K562 (cell line): ENCODE measurements at regions not wholly inside any gene's neighbourhood (a gene's known extent, or its start where the extent isn't known, plus 50 kb on each side); places are given as distances from the start of the nearest gene placed in this dataset.

Experiments
- ATAC-seq: fragments of 200-7000 bp; cut with Tn5 transposase; 3 replicates; pipeline ENCODE4 v1.9.1; 2020; ENCODE audit warnings: moderate library complexity
- BruUV-seq: library from RNA; stranded (reverse); fragments of 400-500 nt; replicated peaks from 2 replicates; lab custom pipeline; 2021; lab: Mats Ljungman, UMichigan
- CTCF ChIA-PET: fragments of 300-600 bp; formaldehyde crosslinking; extraction: SDS; loops from one replicate; lab custom pipeline; 2021; ENCODE audit warnings: low intra/inter-chr PET ratio; lab: Yijun Ruan, JAX
- POLR2A ChIA-PET: fragments of 300-600, 350-650 bp; sonication (Branson Sonifier 250); formaldehyde crosslinking; extraction: SDS; loops from one replicate; lab custom pipeline; 2021; ENCODE audit warnings: antibody characterized with exemption, inconsistent platforms; lab: Yijun Ruan, JAX
- DNase-seq, 4 experiments: peaks; one replicate each; pipeline versions ENCODE4 v3.0.0 to v3.0.0-alpha.2; 2011 to 2018; ENCODE audit warnings: low spot score in 3 of 4, mixed read lengths in 3 of 4; ENCODE audit errors: extremely low read depth in 1 of 4
- FAIRE-seq: peaks from 2 replicates; lab custom pipeline; 2011; peaks lifted over from hg19 to GRCh38; lab: Jason Lieb, UNC
- H2AFZ ChIP-seq: 2 replicates; pipeline ENCODE4 v1.6.0; 2011; ENCODE audit warnings: low read depth, low read length, control low read depth, inconsistent platforms
- H3K27ac ChIP-seq: fragments of 200-600 bp; 3 replicates; pipeline ENCODE4 v1.8.0; 2011; ENCODE audit warnings: low read depth, mild to moderate bottlenecking, control low read depth, inconsistent platforms, low read length, moderate library complexity, mixed read lengths; ENCODE audit errors: extremely low read depth
- H3K27me3 ChIP-seq, 2 experiments: fragments of 300-600 bp in 1 of 2; 2 replicates in 1 of 2; 3 replicates in 1 of 2; pipeline versions ENCODE4 v1.6.0 to v1.8.0; 2011; ENCODE audit warnings: inconsistent platforms in 2 of 2, low read length in 2 of 2, mild to moderate bottlenecking in 1 of 2, mixed read lengths in 1 of 2, moderate library complexity in 1 of 2; ENCODE audit not compliant: control insufficient read depth in 2 of 2, insufficient read depth in 2 of 2
- H3K36me3 ChIP-seq: fragments of 300-600 bp; 3 replicates; pipeline ENCODE4 v1.8.0; 2011; ENCODE audit warnings: mild to moderate bottlenecking, low read length, inconsistent platforms; ENCODE audit not compliant: control insufficient read depth, insufficient read depth
- H3K4me1 ChIP-seq, 2 experiments: fragments of 200-600 bp in 1 of 2; replicated peaks in 1 of 2; 2 replicates in 1 of 2; 3 replicates in 1 of 2; pipeline versions ENCODE4 v1.5.1 to v1.8.0; 2011; ENCODE audit warnings: inconsistent platforms in 2 of 2, low read length in 2 of 2, mild to moderate bottlenecking in 1 of 2, mixed read lengths in 1 of 2, moderate library complexity in 1 of 2; ENCODE audit not compliant: control insufficient read depth in 2 of 2, insufficient read depth in 2 of 2
- H3K4me2 ChIP-seq: 2 replicates; pipeline ENCODE4 v1.6.1; 2011; ENCODE audit warnings: low read length, control low read depth, inconsistent platforms, mixed read lengths; ENCODE audit not compliant: insufficient read depth
- H3K4me3 ChIP-seq: fragments of 200-600 bp; sonication (generic), shearing (Covaris generic); 2 replicates; pipeline ENCODE4 v1.5.1; 2016; ENCODE audit warnings: control low read depth, inconsistent platforms
- H3K79me2 ChIP-seq: fragments of 200-600 bp; 3 replicates; pipeline ENCODE4 v1.8.0; 2011; ENCODE audit warnings: low read length, inconsistent platforms; ENCODE audit not compliant: control insufficient read depth, insufficient read depth
- H3K9ac ChIP-seq, 2 experiments: 2 replicates each; pipeline versions ENCODE4 v1.6.0 to v1.6.1; 2011; ENCODE audit warnings: low read depth in 2 of 2, low read length in 2 of 2, control low read depth in 1 of 2, inconsistent platforms in 1 of 2, mild to moderate bottlenecking in 1 of 2, mixed read lengths in 1 of 2; ENCODE audit not compliant: insufficient read depth in 1 of 2
- H3K9me1 ChIP-seq: one replicate; pipeline ENCODE4 v1.6.0; 2011; ENCODE audit warnings: inconsistent platforms, mild to moderate bottlenecking, low read length, moderate library complexity; ENCODE audit not compliant: control insufficient read depth, insufficient read depth
- H3K9me3 ChIP-seq: replicated peaks from 2 replicates; pipeline ENCODE4 v1.5.1; 2011; ENCODE audit warnings: low read depth, low read length, inconsistent platforms; ENCODE audit not compliant: control insufficient read depth, insufficient read depth
- H4K20me1 ChIP-seq: replicated peaks from 2 replicates; pipeline ENCODE4 v1.6.1; 2011; ENCODE audit warnings: low read length, inconsistent platforms, mixed read lengths; ENCODE audit not compliant: control insufficient read depth, insufficient read depth
- ADNP ChIP-seq: fragments of 200-800 bp; sonication (Bioruptor generic); IDR thresholded peaks from 2 replicates; pipeline ENCODE4 v1.6.1; 2016; ENCODE audit warnings: missing genetic modification characterization, missing compliant biosample characterization
- BCL6 ChIP-seq: fragments of 250-450 bp; sonication (Bioruptor Pico); IDR thresholded peaks from 2 replicates; pipeline ENCODE4 v1.4.0; 2020
- BCOR ChIP-seq: fragments of 450-650 bp; IDR thresholded peaks from 2 replicates; pipeline ENCODE4 v1.6.1; 2016
- CC2D1A ChIP-seq: fragments of 450-650 bp; IDR thresholded peaks from 2 replicates; pipeline ENCODE4 v1.6.1; 2017; ENCODE audit warnings: mild to moderate bottlenecking
- CREB3 ChIP-seq: fragments of 450-650 bp; conservative IDR thresholded peaks from 2 replicates; pipeline ENCODE4 v1.6.1; 2016; ENCODE audit warnings: missing genetic modification characterization, low read depth, mild to moderate bottlenecking, missing compliant biosample characterization, moderate library complexity
- CREBBP ChIP-seq: IDR thresholded peaks from one replicate; pipeline ENCODE4 v1.6.1; 2012; ENCODE audit warnings: low read depth, mild to moderate bottlenecking, control low read depth, inconsistent platforms, low read length
- LCOR ChIP-seq: sonication (generic); formaldehyde crosslinking; IDR thresholded peaks from 2 replicates; pipeline ENCODE4 v1.8.0; 2022; ENCODE audit warnings: mild to moderate bottlenecking, missing genetic modification reagents
- MAFF ChIP-seq: IDR thresholded peaks from 2 replicates; pipeline ENCODE4 v1.6.1; 2012; ENCODE audit warnings: low read length, improper control_type of control experiment
- MTA3 ChIP-seq: fragments of 450-650 bp; formaldehyde crosslinking; IDR thresholded peaks from 2 replicates; pipeline ENCODE4 v1.6.1; 2017; ENCODE audit warnings: mild to moderate bottlenecking, borderline replicate concordance
- RB1 ChIP-seq: fragments of 450-650 bp; IDR thresholded peaks from 2 replicates; pipeline ENCODE4 v1.6.1; 2017; ENCODE audit warnings: low read depth, mild to moderate bottlenecking
- RFX7 ChIP-seq: fragments of 250-450 bp; sonication (Bioruptor Pico); IDR thresholded peaks from 2 replicates; pipeline ENCODE4 v1.5.1; 2021; ENCODE audit warnings: mild to moderate bottlenecking
- SRSF7 ChIP-seq: fragments of 200-400 bp; formaldehyde crosslinking; optimal IDR thresholded peaks from 2 replicates; pipeline ENCODE3; 2017; ENCODE audit warnings: mild to moderate bottlenecking, low read depth, low read length
- STAT5B ChIP-seq: fragments of 250-450 bp; sonication (Bioruptor Pico); IDR thresholded peaks from 2 replicates; pipeline ENCODE4 v1.8.0; 2021; ENCODE audit warnings: mild to moderate bottlenecking, inconsistent platforms
- TCF15 ChIP-seq: fragments of 250-450 bp; sonication (Bioruptor Pico); IDR thresholded peaks from 2 replicates; pipeline ENCODE4 v1.8.0; 2022; ENCODE audit warnings: moderate library complexity, mild to moderate bottlenecking, inconsistent platforms
- ZNF274 ChIP-seq: IDR thresholded peaks from 2 replicates; pipeline ENCODE4 v1.6.1; 2011; ENCODE audit warnings: low read depth, mild to moderate bottlenecking, low read length, moderate library complexity, borderline replicate concordance
- WGBS: fragments of 100-300 bp; shearing (Covaris generic); methylation state at CpG from one replicate; pipeline ENCODE4 v1.1.6; 2016; ENCODE audit warnings: low coverage, mixed read lengths; ENCODE audit not compliant: insufficient coverage; ENCODE audit errors: missing lambda C conversion rate; 5-methylcytosine and 5-hydroxymethylcytosine counted together
- in situ Hi-C: fragments of 300-500 bp; cut with MboI; formaldehyde crosslinking; loops from 4 replicates; pipeline ENCODE4 v1.15.0; 2018; ENCODE audit warnings: inconsistent platforms, mixed read lengths
- intact Hi-C: fragments of 100-400 bp; cut with micrococcal nuclease; formaldehyde crosslinking; loops from 2 replicates; pipeline ENCODE4 v1.14.2; 2022

DNA sequence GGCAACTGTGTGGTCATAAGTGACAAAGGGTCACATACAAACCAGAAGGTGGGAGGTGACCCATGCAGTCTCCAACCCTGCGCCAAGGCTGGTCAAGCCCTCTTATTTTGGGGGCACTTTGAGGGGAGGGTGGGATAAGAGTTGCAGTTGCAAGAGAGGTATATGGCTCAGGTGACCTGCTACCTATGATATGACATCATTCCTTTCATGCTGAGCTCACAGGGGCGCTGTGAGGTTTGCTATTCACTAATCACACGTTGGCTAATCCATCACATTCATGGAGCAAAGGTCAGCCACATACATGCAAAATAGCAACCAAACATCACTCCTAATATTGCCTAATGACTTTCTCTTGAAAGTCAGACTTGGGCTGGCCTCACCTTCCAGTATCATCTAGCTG, 72.0 kb upstream of the PAXBP1 start:
- FAIRE-seq = no peak
- Histone ChIP-seq H3K4me3 (no peak overlapping the region), H3K9ac (no peak overlapping the region), H3K27me3 (peaks cover 21 to 42% of the 10 kb centered on the region in 2 experiments; a peak in 4 of 5 replicates), H3K4me1 (no peaks in the 10 kb centered on the region), H2AFZ (no peak overlapping the region), H3K36me3 (no peaks in the 10 kb centered on the region), H3K9me1 (no peaks in the 10 kb centered on the region), H3K79me2 (no peaks in the 10 kb centered on the region), H3K27ac (no peak overlapping the region), H4K20me1 (no peaks in the 10 kb centered on the region), H3K4me2 (no peak overlapping the region), H3K9me3 (no peaks in the 10 kb centered on the region)
- no peak for TF ChIP-seq BCL6
- no peak for TF ChIP-seq RFX7
- TF ChIP-seq CC2D1A = no peak
- no peak for TF ChIP-seq STAT5B
- TF ChIP-seq BCOR = no peak
- TF ChIP-seq MAFF = no peak
- TF ChIP-seq MTA3 = no peak
- TF ChIP-seq SRSF7 = no peak
- TF ChIP-seq CREB3 (tag) = no peak
- TF ChIP-seq CREBBP = no peak
- TF ChIP-seq ADNP = no peak
- TF ChIP-seq RB1 = no peak
- no peak for TF ChIP-seq TCF15 (CRISPR knock-in tag)
- TF ChIP-seq LCOR (CRISPR knock-in tag) = no peak
- TF ChIP-seq ZNF274 = no peak
- BruUV-seq = no TSS peak
- in situ Hi-C loops (no loop called here), intact Hi-C loops (no loop called here)
- ATAC-seq = no peak
- WGBS = 0% methylated on average over 3 of the region's 3 CpGs
- CTCF ChIA-PET = no interaction called here
- POLR2A ChIA-PET = interaction anchor here (0.8 to 1.9 kb wide), 3 partner anchors 8 to 10 kb away, joined by 3 to 8 read pairs (median 4); no protein-coding TSS in a partner anchor
- no peak for DNase-seq
